Liver (tissue), 8 donors: ENCODE measurements at regions not wholly inside any gene's neighbourhood (a gene's known extent, or its start where the extent isn't known, plus 50 kb on each side); places are given as distances from the start of the nearest gene placed in this dataset.

Experiments
- DNase-seq: peaks from one replicate; pipeline ENCODE4 v3.0.0-alpha.2; 2017; ENCODE audit warnings: low spot score
- H3K27ac ChIP-seq, 2 donors: one replicate each; pipeline ENCODE4 v1.7.0; 2013; ENCODE audit warnings: inconsistent platforms in 2 of 2, low read length in 2 of 2, control low read depth in 1 of 2, low read depth in 1 of 2, mild to moderate bottlenecking in 1 of 2
- H3K27me3 ChIP-seq, 4 donors: one replicate each; pipeline versions ENCODE4 v1.6.1 to v1.7.0; 2013; ENCODE audit warnings: low read length in 3 of 4, inconsistent platforms in 1 of 4, mild to moderate bottlenecking in 1 of 4, moderate library complexity in 1 of 4; ENCODE audit not compliant: control insufficient read depth in 4 of 4, insufficient read depth in 4 of 4
- H3K36me3 ChIP-seq, 4 donors: one replicate each; pipeline versions ENCODE4 v1.6.1 to v1.7.0; 2013; ENCODE audit warnings: low read length in 3 of 4, mild to moderate bottlenecking in 3 of 4, low read depth in 1 of 4, moderate library complexity in 1 of 4; ENCODE audit not compliant: control insufficient read depth in 4 of 4, insufficient read depth in 3 of 4
- H3K4me1 ChIP-seq, 4 donors: one replicate each; pipeline versions ENCODE4 v1.6.1 to v1.7.0; 2013; ENCODE audit warnings: low read length in 3 of 4, mild to moderate bottlenecking in 3 of 4, moderate library complexity in 1 of 4; ENCODE audit not compliant: control insufficient read depth in 4 of 4, insufficient read depth in 4 of 4
- H3K4me3 ChIP-seq, 3 donors: one replicate each; pipeline versions ENCODE4 v1.6.1 to v1.7.0; 2013; ENCODE audit warnings: low read length in 3 of 3, control low read depth in 1 of 3, low read depth in 1 of 3, mild to moderate bottlenecking in 1 of 3
- H3K9ac ChIP-seq, 2 donors: one replicate each; pipeline ENCODE4 v1.7.0; 2013; ENCODE audit warnings: low read length in 2 of 2, mild to moderate bottlenecking in 2 of 2, moderate library complexity in 2 of 2, control low read depth in 1 of 2, low read depth in 1 of 2
- H3K9me3 ChIP-seq, 4 donors: one replicate each; pipeline versions ENCODE4 v1.6.1 to v1.7.0; 2013; ENCODE audit warnings: low read length in 3 of 4; ENCODE audit not compliant: control insufficient read depth in 4 of 4
- EGR1 ChIP-seq, 2 donors: IDR thresholded peaks; 2 replicates each; pipeline ENCODE4 v1.6.1; 2016 to 2018; ENCODE audit warnings: antibody characterized with exemption in 2 of 2, low read depth in 2 of 2
- FOXA1 ChIP-seq: IDR thresholded peaks from 2 replicates; pipeline ENCODE4 v1.6.1; 2016; ENCODE audit warnings: antibody characterized with exemption
- FOXA2 ChIP-seq: IDR thresholded peaks from 2 replicates; pipeline ENCODE4 v1.6.1; 2016; ENCODE audit warnings: antibody characterized with exemption
- GABPA ChIP-seq, 2 donors: IDR thresholded peaks in 1 of 2; conservative IDR thresholded peaks in 1 of 2; 2 replicates each; pipeline ENCODE4 v1.6.1; 2016; ENCODE audit warnings: antibody characterized with exemption in 2 of 2, mild to moderate bottlenecking in 1 of 2, moderate library complexity in 1 of 2
- HNF4A ChIP-seq, 2 donors: conservative IDR thresholded peaks; 2 replicates each; pipeline ENCODE4 v1.6.1; 2016; ENCODE audit warnings: antibody characterized with exemption in 2 of 2, mild to moderate bottlenecking in 2 of 2
- HNF4G ChIP-seq: IDR thresholded peaks from 2 replicates; pipeline ENCODE4 v1.6.1; 2016; ENCODE audit warnings: antibody characterized with exemption
- JUND ChIP-seq, 2 donors: IDR thresholded peaks; 2 replicates each; pipeline ENCODE4 v1.6.1; 2016; ENCODE audit warnings: antibody characterized with exemption in 2 of 2
- NR2F2 ChIP-seq: IDR thresholded peaks from 2 replicates; pipeline ENCODE4 v1.6.1; 2016; ENCODE audit warnings: antibody characterized with exemption
- RAD21 ChIP-seq, 2 donors: IDR thresholded peaks; 2 replicates each; pipeline ENCODE4 v1.6.1; 2016; ENCODE audit warnings: antibody characterized with exemption in 2 of 2, mild to moderate bottlenecking in 2 of 2
- RXRA ChIP-seq, 2 donors: IDR thresholded peaks; 2 replicates each; pipeline ENCODE4 v1.6.1; 2017 to 2018; ENCODE audit warnings: antibody characterized with exemption in 2 of 2, mild to moderate bottlenecking in 1 of 2
- TAF1 ChIP-seq: conservative IDR thresholded peaks from 2 replicates; pipeline ENCODE4 v1.6.1; 2016; ENCODE audit warnings: antibody characterized with exemption, mild to moderate bottlenecking
- YY1 ChIP-seq: IDR thresholded peaks from 2 replicates; pipeline ENCODE4 v1.6.1; 2016; ENCODE audit warnings: antibody characterized with exemption, mild to moderate bottlenecking
- ZBTB33 ChIP-seq: IDR thresholded peaks from 2 replicates; pipeline ENCODE4 v1.6.1; 2016; ENCODE audit warnings: antibody characterized with exemption
- WGBS: extraction: QIAGEN DNeasy Blood & Tissue Kit; methylation state at CpG from one replicate; pipeline ENCODE4 v1.1.7; 2013; 5-methylcytosine and 5-hydroxymethylcytosine counted together
- TF ChIP-seq, protein P1 (sequence below): IDR thresholded peaks from 2 replicates; pipeline ENCODE4 v1.6.1; 2016; ENCODE audit warnings: antibody characterized with exemption
- TF ChIP-seq, protein P2 (sequence below): fragments of 150-350 bp; IDR thresholded peaks from 2 replicates; pipeline ENCODE4 v1.5.1; 2017; ENCODE audit warnings: improper control_type of control experiment, low read depth, low read length; ENCODE audit not compliant: missing input control
- TF ChIP-seq, protein P3 (sequence below): IDR thresholded peaks from 2 replicates; pipeline ENCODE4 v1.6.1; 2016; ENCODE audit warnings: antibody characterized with exemption, mild to moderate bottlenecking
- donor health status: healthy.
- donor health status: healthy.
- donor health status: healthy.
- donor health status: healthy.
- donor health status: healthy.

DNA sequence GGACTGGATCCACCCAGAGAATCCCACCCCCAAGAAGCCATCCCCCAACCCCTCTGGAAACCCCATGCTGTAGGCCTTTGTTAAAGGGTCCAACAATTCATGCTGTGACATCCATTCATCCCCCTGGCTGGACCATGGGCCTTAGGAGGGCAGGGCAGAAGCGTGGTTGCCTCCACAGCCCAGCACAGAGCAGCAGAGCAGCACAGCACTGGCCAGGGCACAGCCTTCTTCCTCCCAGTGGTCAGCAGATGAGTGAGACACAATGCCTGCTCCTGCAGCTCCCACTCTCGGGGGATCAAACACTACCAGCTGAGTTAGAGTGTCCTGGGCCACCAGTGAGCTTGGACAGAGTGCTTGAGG, 84.5 kb upstream of the LINC01488 start:
- DNase-seq, result no peak
- Histone ChIP-seq H3K27me3 (no peaks in the 10 kb centered on the region), H3K36me3 (no peaks in the 10 kb centered on the region), H3K4me3 (no peak overlapping the region), H3K4me1 (peaks cover 8 to 43% (median 23%) of the 10 kb centered on the region in 4 donors), H3K27ac (peak overlapping the region; percentile 35 to 81), H3K9ac (peak overlapping the region in 1 of 2 donors; percentile 21), H3K9me3 (no peaks in the 10 kb centered on the region)
- TF ChIP-seq, protein P1, sequence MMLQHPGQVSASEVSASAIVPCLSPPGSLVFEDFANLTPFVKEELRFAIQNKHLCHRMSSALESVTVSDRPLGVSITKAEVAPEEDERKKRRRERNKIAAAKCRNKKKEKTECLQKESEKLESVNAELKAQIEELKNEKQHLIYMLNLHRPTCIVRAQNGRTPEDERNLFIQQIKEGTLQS, result no peak
- no peak for TF ChIP-seq RXRA (IDR thresholded peaks at IDR 0.05)
- no peak for TF ChIP-seq HNF4G
- TF ChIP-seq YY1, result no peak
- TF ChIP-seq RAD21 (IDR thresholded peaks at IDR 0.05), result no peak
- TF ChIP-seq TAF1, result no peak
- TF ChIP-seq ZBTB33, result no peak
- 81% methylated on average over 2 of the region's 2 CpGs for WGBS

GRCh38 chr11:69397732-69398131, 83.7 kb upstream of the LINC01488 start:
- Histone ChIP-seq H3K36me3 (no peaks in the 10 kb centered on the region), H3K27ac (no peak overlapping the region), H3K9ac (no peak overlapping the region), H3K4me3 (no peak overlapping the region), H3K9me3 (no peaks in the 10 kb centered on the region), H3K27me3 (no peaks in the 10 kb centered on the region), H3K4me1 (peaks cover 8 to 43% (median 23%) of the 10 kb centered on the region in 4 donors)
- no peak for DNase-seq
- WGBS, result 93% methylated on average over 3 of the region's 3 CpGs
- TF ChIP-seq RXRA (IDR thresholded peaks at IDR 0.05), result no peak

DNA sequence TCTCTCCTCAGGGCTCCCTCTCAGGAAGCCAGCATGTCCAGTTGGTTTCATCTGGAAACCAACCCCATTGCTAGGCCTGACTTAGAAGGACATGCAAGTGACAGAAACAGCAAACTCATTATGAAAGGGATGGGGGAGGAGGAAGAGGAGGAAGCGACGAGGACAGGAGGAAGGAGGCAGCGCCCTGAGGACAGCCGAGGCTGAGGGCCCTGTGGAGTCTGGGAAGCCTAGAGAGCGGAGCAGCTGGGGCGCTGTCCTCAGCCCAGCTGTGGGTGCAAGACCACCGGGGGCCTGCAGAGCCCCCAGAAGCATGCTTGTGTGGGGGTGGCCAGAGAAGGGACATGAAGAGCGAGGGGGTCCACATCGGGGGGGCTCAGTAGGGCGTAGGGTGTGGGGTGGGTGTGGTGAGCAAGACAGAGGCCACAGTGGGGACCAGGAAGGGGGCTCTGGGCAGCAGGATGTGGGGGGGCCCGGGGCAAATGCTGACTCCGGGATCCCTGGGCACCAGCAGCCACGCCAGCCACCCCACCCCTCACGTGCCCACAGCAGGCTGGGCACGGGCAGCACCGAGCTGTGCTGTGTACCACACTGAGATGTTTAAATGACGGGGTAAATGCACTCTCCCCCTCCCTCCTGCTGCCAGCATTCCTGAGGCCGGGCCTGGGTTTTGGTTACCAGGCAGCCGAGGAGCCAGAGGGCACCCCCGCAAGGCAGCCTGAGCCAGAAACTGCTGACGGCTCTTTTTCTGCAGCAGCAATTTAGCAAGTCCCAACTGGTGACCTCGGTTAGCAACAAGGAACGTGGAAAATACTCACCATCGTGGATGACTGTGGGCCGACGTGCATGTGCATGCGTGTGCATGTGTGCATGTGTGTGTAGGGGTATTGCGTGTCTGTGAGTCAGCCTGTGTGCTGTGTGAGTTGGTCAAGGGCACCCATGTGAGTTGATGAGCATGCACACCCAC, 82.7 kb upstream of the LINC01488 start:
- Histone ChIP-seq H3K4me1 (peaks cover 8 to 43% (median 23%) of the 10 kb centered on the region in 4 donors), H3K4me3 (no peak overlapping the region), H3K27me3 (no peaks in the 10 kb centered on the region), H3K36me3 (no peaks in the 10 kb centered on the region), H3K9me3 (no peaks in the 10 kb centered on the region), H3K27ac (no peak overlapping the region), H3K9ac (no peak overlapping the region)
- no peak for DNase-seq
- TF ChIP-seq JUND (IDR thresholded peaks at IDR 0.05) (no peak), ZBTB33 (no peak), YY1 (no peak), FOXA1 (no peak), EGR1 (IDR thresholded peaks at IDR 0.05; ENCODE audit: low read depth in 2 of 2) (no peak), HNF4G (no peak), NR2F2 (no peak), TAF1 (no peak), GABPA (IDR thresholded peaks at IDR 0.05 in 1 of 2, conservative IDR thresholded peaks at IDR 0.05 in 1 of 2) (no peak), RAD21 (IDR thresholded peaks at IDR 0.05) (no peak), FOXA2 (no peak), HNF4A (conservative IDR thresholded peaks at IDR 0.05) (no peak)
- TF ChIP-seq, protein P1, result no peak
- TF ChIP-seq, protein P2, sequence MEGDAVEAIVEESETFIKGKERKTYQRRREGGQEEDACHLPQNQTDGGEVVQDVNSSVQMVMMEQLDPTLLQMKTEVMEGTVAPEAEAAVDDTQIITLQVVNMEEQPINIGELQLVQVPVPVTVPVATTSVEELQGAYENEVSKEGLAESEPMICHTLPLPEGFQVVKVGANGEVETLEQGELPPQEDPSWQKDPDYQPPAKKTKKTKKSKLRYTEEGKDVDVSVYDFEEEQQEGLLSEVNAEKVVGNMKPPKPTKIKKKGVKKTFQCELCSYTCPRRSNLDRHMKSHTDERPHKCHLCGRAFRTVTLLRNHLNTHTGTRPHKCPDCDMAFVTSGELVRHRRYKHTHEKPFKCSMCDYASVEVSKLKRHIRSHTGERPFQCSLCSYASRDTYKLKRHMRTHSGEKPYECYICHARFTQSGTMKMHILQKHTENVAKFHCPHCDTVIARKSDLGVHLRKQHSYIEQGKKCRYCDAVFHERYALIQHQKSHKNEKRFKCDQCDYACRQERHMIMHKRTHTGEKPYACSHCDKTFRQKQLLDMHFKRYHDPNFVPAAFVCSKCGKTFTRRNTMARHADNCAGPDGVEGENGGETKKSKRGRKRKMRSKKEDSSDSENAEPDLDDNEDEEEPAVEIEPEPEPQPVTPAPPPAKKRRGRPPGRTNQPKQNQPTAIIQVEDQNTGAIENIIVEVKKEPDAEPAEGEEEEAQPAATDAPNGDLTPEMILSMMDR, result no peak
- TF ChIP-seq, protein P3, sequence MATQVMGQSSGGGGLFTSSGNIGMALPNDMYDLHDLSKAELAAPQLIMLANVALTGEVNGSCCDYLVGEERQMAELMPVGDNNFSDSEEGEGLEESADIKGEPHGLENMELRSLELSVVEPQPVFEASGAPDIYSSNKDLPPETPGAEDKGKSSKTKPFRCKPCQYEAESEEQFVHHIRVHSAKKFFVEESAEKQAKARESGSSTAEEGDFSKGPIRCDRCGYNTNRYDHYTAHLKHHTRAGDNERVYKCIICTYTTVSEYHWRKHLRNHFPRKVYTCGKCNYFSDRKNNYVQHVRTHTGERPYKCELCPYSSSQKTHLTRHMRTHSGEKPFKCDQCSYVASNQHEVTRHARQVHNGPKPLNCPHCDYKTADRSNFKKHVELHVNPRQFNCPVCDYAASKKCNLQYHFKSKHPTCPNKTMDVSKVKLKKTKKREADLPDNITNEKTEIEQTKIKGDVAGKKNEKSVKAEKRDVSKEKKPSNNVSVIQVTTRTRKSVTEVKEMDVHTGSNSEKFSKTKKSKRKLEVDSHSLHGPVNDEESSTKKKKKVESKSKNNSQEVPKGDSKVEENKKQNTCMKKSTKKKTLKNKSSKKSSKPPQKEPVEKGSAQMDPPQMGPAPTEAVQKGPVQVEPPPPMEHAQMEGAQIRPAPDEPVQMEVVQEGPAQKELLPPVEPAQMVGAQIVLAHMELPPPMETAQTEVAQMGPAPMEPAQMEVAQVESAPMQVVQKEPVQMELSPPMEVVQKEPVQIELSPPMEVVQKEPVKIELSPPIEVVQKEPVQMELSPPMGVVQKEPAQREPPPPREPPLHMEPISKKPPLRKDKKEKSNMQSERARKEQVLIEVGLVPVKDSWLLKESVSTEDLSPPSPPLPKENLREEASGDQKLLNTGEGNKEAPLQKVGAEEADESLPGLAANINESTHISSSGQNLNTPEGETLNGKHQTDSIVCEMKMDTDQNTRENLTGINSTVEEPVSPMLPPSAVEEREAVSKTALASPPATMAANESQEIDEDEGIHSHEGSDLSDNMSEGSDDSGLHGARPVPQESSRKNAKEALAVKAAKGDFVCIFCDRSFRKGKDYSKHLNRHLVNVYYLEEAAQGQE, result no peak
- 69% methylated on average over 28 of the region's 28 CpGs for WGBS
